IMR-90 (cell line): ENCODE measurements at regions not wholly inside any gene's neighbourhood (a gene's known extent, or its start where the extent isn't known, plus 50 kb on each side); places are given as distances from the start of the nearest gene placed in this dataset.

Source experiments
- ATAC-seq: fragments of 200-7000 bp; cut with Tn5 transposase; 2 replicates; pipeline ENCODE4 v1.9.1; 2020; ENCODE audit warnings: low read depth, mild to moderate bottlenecking, moderate library complexity
- BruUV-seq: library from RNA; stranded (reverse); fragments of 400-500 nt; replicated peaks from 2 replicates; lab custom pipeline; 2021; lab: Mats Ljungman, UMichigan
- CTCF ChIA-PET: fragments of 300-600 bp; formaldehyde crosslinking; extraction: SDS; loops from one replicate; lab custom pipeline; 2021; ENCODE audit warnings: antibody characterized with exemption; lab: Yijun Ruan, JAX
- POLR2A ChIA-PET: fragments of 300-600 bp; sonication (Branson Sonifier 250); formaldehyde crosslinking; loops from one replicate; lab custom pipeline; 2022; ENCODE audit warnings: antibody characterized with exemption; ENCODE audit not compliant: unreplicated experiment; lab: Charles Lee
- DNase-seq: peaks from one replicate; pipeline ENCODE4 v3.0.0; 2013
- H2AFZ ChIP-seq: replicated peaks from 2 replicates; pipeline ENCODE3; 2013; ENCODE audit warnings: low read length, mild to moderate bottlenecking; ENCODE audit not compliant: poor library complexity
- H2AK5ac ChIP-seq: 2 replicates; pipeline ENCODE4 v1.6.1; 2013; ENCODE audit warnings: low read depth, low read length, inconsistent platforms
- H2AK9ac ChIP-seq: replicated peaks from 2 replicates; pipeline ENCODE3; 2013; ENCODE audit warnings: mild to moderate bottlenecking, low read depth, low read length, moderate library complexity; ENCODE audit not compliant: poor library complexity
- H2BK120ac ChIP-seq: 2 replicates; pipeline ENCODE4 v1.6.1; 2013; ENCODE audit warnings: low read depth, low read length, inconsistent platforms
- H2BK15ac ChIP-seq: 3 replicates; pipeline ENCODE4 v1.6.1; 2013; ENCODE audit warnings: low read depth, low read length, inconsistent platforms
- H2BK20ac ChIP-seq: 2 replicates; pipeline ENCODE4 v1.6.1; 2013; ENCODE audit warnings: low read depth, mild to moderate bottlenecking, inconsistent platforms, low read length, moderate library complexity
- H2BK5ac ChIP-seq: 2 replicates; pipeline ENCODE4 v1.6.1; 2013; ENCODE audit warnings: mild to moderate bottlenecking, low read depth, low read length, inconsistent platforms; ENCODE audit not compliant: poor library complexity, severe bottlenecking
- H3K14ac ChIP-seq: replicated peaks from 2 replicates; pipeline ENCODE4 v1.6.1; 2013; ENCODE audit warnings: low read depth, low read length, inconsistent platforms
- H3K18ac ChIP-seq: 2 replicates; pipeline ENCODE4 v1.6.1; 2013; ENCODE audit warnings: low read depth, low read length, control low read depth
- H3K23ac ChIP-seq: 2 replicates; pipeline ENCODE4 v1.6.1; 2013; ENCODE audit warnings: low read depth, low read length, inconsistent platforms
- H3K27ac ChIP-seq: 2 replicates; pipeline ENCODE4 v1.5.1; 2013; ENCODE audit warnings: mild to moderate bottlenecking, control low read depth, low read length; ENCODE audit not compliant: insufficient read depth
- H3K27me3 ChIP-seq: 2 replicates; pipeline ENCODE4 v1.6.1; 2013; ENCODE audit warnings: low read length; ENCODE audit not compliant: control insufficient read depth, insufficient read depth
- H3K36me3 ChIP-seq: 2 replicates; pipeline ENCODE4 v1.6.1; 2013; ENCODE audit warnings: low read length, mixed read lengths; ENCODE audit not compliant: control insufficient read depth, insufficient read depth
- H3K4ac ChIP-seq: 2 replicates; pipeline ENCODE4 v1.6.1; 2013; ENCODE audit warnings: low read depth, low read length, inconsistent platforms
- H3K4me1 ChIP-seq: 2 replicates; pipeline ENCODE4 v1.6.1; 2013; ENCODE audit warnings: low read length, mixed read lengths; ENCODE audit not compliant: control insufficient read depth, insufficient read depth
- H3K4me2 ChIP-seq: 2 replicates; pipeline ENCODE4 v1.6.1; 2013; ENCODE audit warnings: low read depth, mild to moderate bottlenecking, control low read depth, low read length, moderate library complexity
- H3K4me3 ChIP-seq: 2 replicates; pipeline ENCODE4 v1.5.1; 2013; ENCODE audit warnings: low read depth, mild to moderate bottlenecking, control low read depth, low read length, moderate library complexity; ENCODE audit not compliant: insufficient read depth
- H3K56ac ChIP-seq: 2 replicates; pipeline ENCODE4 v1.6.1; 2013; ENCODE audit warnings: low read length, inconsistent platforms; ENCODE audit not compliant: insufficient read depth; ENCODE audit errors: extremely low read depth
- H3K79me1 ChIP-seq, 2 experiments: 2 replicates each; pipeline ENCODE4 v1.6.1; 2013; ENCODE audit warnings: low read length in 2 of 2, inconsistent platforms in 1 of 2, low read depth in 1 of 2
- H3K9ac ChIP-seq: 2 replicates; pipeline ENCODE4 v1.6.1; 2013; ENCODE audit warnings: low read depth, low read length, control low read depth
- H3K9me1 ChIP-seq: 2 replicates; pipeline ENCODE4 v1.6.1; 2013; ENCODE audit warnings: low read length, inconsistent platforms; ENCODE audit not compliant: insufficient read depth
- H3K9me3 ChIP-seq: 2 replicates; pipeline ENCODE4 v1.6.1; 2013; ENCODE audit warnings: low read length; ENCODE audit not compliant: control insufficient read depth, insufficient read depth
- H4K20me1 ChIP-seq: 2 replicates; pipeline ENCODE4 v1.6.1; 2013; ENCODE audit warnings: low read length, inconsistent platforms; ENCODE audit not compliant: insufficient read depth
- H4K5ac ChIP-seq: 2 replicates; pipeline ENCODE4 v1.6.1; 2013; ENCODE audit warnings: mild to moderate bottlenecking, low read depth, low read length, control low read depth
- H4K8ac ChIP-seq, 2 experiments: 2 replicates each; pipeline ENCODE4 v1.6.1; 2013; ENCODE audit warnings: low read depth in 2 of 2, low read length in 2 of 2, control low read depth in 1 of 2, inconsistent platforms in 1 of 2
- H4K91ac ChIP-seq: 2 replicates; pipeline ENCODE4 v1.6.1; 2013; ENCODE audit warnings: low read depth, low read length, inconsistent platforms; ENCODE audit not compliant: insufficient read depth
- BHLHE40 ChIP-seq: fragments of 150-350 bp; IDR thresholded peaks from 2 replicates; pipeline ENCODE4 v1.6.1; 2016; ENCODE audit warnings: mild to moderate bottlenecking, low read depth, low read length
- FOS ChIP-seq: fragments of 150-350 bp; IDR thresholded peaks from 2 replicates; pipeline ENCODE4 v1.6.1; 2016; ENCODE audit warnings: low read depth, low read length
- MAFK ChIP-seq: IDR thresholded peaks from 2 replicates; pipeline ENCODE4 v1.6.1; 2012; ENCODE audit warnings: low read depth, low read length, improper control_type of control experiment
- MAZ ChIP-seq: IDR thresholded peaks from 2 replicates; pipeline ENCODE4 v1.6.1; 2012; ENCODE audit warnings: low read depth, mild to moderate bottlenecking, low read length, improper control_type of control experiment, moderate library complexity, borderline replicate concordance
- MXI1 ChIP-seq: IDR thresholded peaks from 2 replicates; pipeline ENCODE4 v1.6.1; 2012; ENCODE audit warnings: low read depth, mild to moderate bottlenecking, low read length, moderate library complexity, borderline replicate concordance
- NFE2L2 ChIP-seq: fragments of 150-350 bp; IDR thresholded peaks from 2 replicates; pipeline ENCODE4 v1.6.1; 2016; ENCODE audit warnings: low read depth, mild to moderate bottlenecking, low read length
- SMC3 ChIP-seq: fragments of 150-350 bp; IDR thresholded peaks from 2 replicates; pipeline ENCODE4 v1.6.1; 2016; ENCODE audit warnings: low read depth, mild to moderate bottlenecking, antibody characterized with exemption, low read length, moderate library complexity
- WGBS, 2 experiments: methylation state at CpG; one replicate each; pipeline versions ENCODE4 v1.1.5 to v1.1.7; 2013; ENCODE audit warnings: missing lambda C conversion rate in 2 of 2; ENCODE audit not compliant: insufficient read length in 1 of 2; ENCODE audit errors: extremely low coverage in 2 of 2; 5-methylcytosine and 5-hydroxymethylcytosine counted together
- dilution Hi-C: fragments of 300-500 bp; cut with HindIII; formaldehyde crosslinking; loops from one replicate; pipeline ENCODE4 v1.14.3; 2018; ENCODE audit warnings: low sequenced_read_pairs; ENCODE audit not compliant: unreplicated experiment
- in situ Hi-C: fragments of 300-500 bp; cut with MboI; formaldehyde crosslinking; loops from 3 replicates; pipeline ENCODE4 v1.14.3; 2019; ENCODE audit warnings: low sequenced_read_pairs, inconsistent platforms, mixed read lengths
- intact Hi-C: fragments of 100-400 bp; cut with micrococcal nuclease; formaldehyde crosslinking; loops from 2 replicates; pipeline ENCODE4 v1.10.0; 2022
- TF ChIP-seq, protein P1 (sequence below): fragments of 150-350 bp; IDR thresholded peaks from 2 replicates; pipeline ENCODE4 v1.6.1; 2017; ENCODE audit warnings: mild to moderate bottlenecking, antibody characterized with exemption, low read length, low read depth
- TF ChIP-seq, protein P2 (sequence below): conservative IDR thresholded peaks from 2 replicates; pipeline ENCODE4 v1.5.1; 2012; ENCODE audit warnings: mild to moderate bottlenecking, low read depth, low read length, improper control_type of control experiment

DNA sequence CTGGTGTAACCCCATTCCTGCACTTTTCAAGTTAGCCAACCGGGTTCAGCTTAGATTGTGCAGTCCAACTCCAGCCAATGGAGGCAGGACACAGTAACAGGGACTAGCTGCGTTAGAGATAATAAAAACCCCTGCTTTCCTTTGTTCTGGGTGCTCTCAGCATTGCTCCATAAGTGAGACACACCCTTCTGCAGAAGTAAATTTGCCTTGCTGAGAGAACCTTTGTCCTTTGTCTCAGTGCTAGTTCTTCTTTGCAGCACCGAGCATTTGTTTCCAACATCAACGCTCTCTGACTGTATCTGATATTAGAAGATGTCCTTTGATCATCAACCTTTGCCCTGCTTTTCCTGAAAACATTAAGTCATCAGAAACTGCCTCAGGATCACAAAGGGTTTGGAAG, 169.5 kb upstream of the OR13F1 start:
- Histone ChIP-seq H4K8ac (no peak overlapping the region), H3K79me1 (no peaks in the 10 kb centered on the region)
- CTCF ChIA-PET: no interaction called here

More for the DNA sequence above, 169.5 kb upstream of the OR13F1 start:
- H2BK120ac ChIP-seq: no peak overlapping the region
- no peak overlapping the region for H3K4me2 ChIP-seq
- H3K23ac ChIP-seq: no peak overlapping the region
- H2BK20ac ChIP-seq: no peak overlapping the region
- no peak overlapping the region for H2AK5ac ChIP-seq
- dilution Hi-C loops: no loop called here
- no peaks in the 10 kb centered on the region for H4K20me1 ChIP-seq
- no peak overlapping the region for H2AK9ac ChIP-seq
- DNase-seq: no peak
- no peak overlapping the region for H3K27ac ChIP-seq
- H3K9ac ChIP-seq: no peak overlapping the region
- H3K4me3 ChIP-seq: no peak overlapping the region
- no peaks in the 10 kb centered on the region for H3K9me1 ChIP-seq
- H3K27me3 ChIP-seq: no peaks in the 10 kb centered on the region
- H2BK5ac ChIP-seq: no peak overlapping the region
- no peak for TF ChIP-seq MAFK
- TF ChIP-seq NFE2L2: no peak
- TF ChIP-seq FOS: no peak
- no peak for TF ChIP-seq BHLHE40
- TF ChIP-seq, protein P1, sequence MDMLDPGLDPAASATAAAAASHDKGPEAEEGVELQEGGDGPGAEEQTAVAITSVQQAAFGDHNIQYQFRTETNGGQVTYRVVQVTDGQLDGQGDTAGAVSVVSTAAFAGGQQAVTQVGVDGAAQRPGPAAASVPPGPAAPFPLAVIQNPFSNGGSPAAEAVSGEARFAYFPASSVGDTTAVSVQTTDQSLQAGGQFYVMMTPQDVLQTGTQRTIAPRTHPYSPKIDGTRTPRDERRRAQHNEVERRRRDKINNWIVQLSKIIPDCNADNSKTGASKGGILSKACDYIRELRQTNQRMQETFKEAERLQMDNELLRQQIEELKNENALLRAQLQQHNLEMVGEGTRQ: no peak
- no peak for TF ChIP-seq SMC3
- no peak for TF ChIP-seq MXI1
- TF ChIP-seq MAZ: no peak
- TF ChIP-seq, protein P2, sequence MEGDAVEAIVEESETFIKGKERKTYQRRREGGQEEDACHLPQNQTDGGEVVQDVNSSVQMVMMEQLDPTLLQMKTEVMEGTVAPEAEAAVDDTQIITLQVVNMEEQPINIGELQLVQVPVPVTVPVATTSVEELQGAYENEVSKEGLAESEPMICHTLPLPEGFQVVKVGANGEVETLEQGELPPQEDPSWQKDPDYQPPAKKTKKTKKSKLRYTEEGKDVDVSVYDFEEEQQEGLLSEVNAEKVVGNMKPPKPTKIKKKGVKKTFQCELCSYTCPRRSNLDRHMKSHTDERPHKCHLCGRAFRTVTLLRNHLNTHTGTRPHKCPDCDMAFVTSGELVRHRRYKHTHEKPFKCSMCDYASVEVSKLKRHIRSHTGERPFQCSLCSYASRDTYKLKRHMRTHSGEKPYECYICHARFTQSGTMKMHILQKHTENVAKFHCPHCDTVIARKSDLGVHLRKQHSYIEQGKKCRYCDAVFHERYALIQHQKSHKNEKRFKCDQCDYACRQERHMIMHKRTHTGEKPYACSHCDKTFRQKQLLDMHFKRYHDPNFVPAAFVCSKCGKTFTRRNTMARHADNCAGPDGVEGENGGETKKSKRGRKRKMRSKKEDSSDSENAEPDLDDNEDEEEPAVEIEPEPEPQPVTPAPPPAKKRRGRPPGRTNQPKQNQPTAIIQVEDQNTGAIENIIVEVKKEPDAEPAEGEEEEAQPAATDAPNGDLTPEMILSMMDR: no peak
- H2AFZ ChIP-seq: no peak overlapping the region
- WGBS, 2 experiments: no CpG with 5 or more reads among the region's 4 CpGs
- ATAC-seq: no peak
- POLR2A ChIA-PET: no interaction called here
- intact Hi-C loops: no loop called here
- no peak overlapping the region for H4K91ac ChIP-seq
- no peak overlapping the region for H2BK15ac ChIP-seq
- no peaks in the 10 kb centered on the region for H3K4me1 ChIP-seq
- H3K9me3 ChIP-seq: no peaks in the 10 kb centered on the region; the same call in 1 of the 2 replicates
- H3K4ac ChIP-seq: no peak overlapping the region
- H3K36me3 ChIP-seq: no peaks in the 10 kb centered on the region
- no TSS peak for BruUV-seq
- H3K56ac ChIP-seq: no peak overlapping the region
- H3K18ac ChIP-seq: no peak overlapping the region
- no peak overlapping the region for H3K14ac ChIP-seq
- no peak overlapping the region for H4K5ac ChIP-seq
- in situ Hi-C loops: no loop called here
